ENCODE measurements at regions not wholly inside any gene's neighbourhood (a gene's known extent, or its start where the extent isn't known, plus 50 kb on each side); places are given as distances from the start of the nearest gene placed in this dataset.

DNA sequence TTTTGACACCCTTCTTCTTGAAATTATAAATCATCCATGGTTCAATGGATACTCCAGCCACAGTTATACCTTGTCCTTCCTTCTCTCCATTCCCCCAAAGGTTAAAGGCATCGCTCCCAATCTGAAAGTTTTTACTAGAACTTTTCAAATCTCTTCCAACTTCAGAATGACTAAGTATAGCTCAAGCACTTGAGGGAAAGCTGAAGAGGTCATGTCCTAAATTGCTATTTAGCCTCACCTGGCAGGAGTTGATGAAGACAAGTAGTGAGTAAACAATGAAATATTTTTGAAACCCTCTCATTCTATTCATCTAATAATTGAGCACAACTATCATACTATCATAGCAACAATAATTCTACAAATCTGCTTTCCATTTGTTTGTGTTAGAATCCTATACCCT is 167.8 kb downstream of the HNMT start:
- H3K36me3 ChIP-seq (ENCODE audit: control insufficient read depth, insufficient read depth, low read length) = no peaks in the 10 kb centered on the region
- no peak for DNase-seq (ENCODE audit: low read depth)
- no peaks in the 10 kb centered on the region for H3K27me3 ChIP-seq (ENCODE audit: control insufficient read depth, insufficient read depth, low read length)
- no peak overlapping the region for H3K4me3 ChIP-seq (ENCODE audit: low read depth, low read length)
- TF ChIP-seq CTCF (IDR thresholded peaks at IDR 0.05; ENCODE audit: insufficient read depth, low read length, poor library complexity, severe bottlenecking) = no peak

DNA sequence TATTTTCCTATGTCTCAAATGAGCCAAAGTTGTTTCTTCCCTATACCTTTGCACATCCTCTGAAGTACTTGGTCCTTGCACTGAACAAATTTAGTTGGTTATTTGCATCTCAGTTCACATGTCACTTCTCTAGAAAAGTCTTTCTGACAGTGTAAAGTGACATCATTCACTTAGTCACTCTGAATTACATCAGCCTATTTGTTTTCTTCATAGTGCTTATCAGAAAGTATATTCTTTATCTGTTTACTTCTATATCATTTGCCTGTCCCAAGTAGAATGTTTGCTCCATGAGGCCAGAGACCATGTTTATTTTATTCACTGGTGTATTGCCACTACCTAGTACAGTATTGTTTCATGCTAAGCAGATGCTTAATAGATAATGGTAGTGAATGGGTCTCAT is 173.7 kb downstream of the HNMT start:
- no peak overlapping the region for H3K4me3 ChIP-seq (ENCODE audit: low read depth, low read length)
- no peaks in the 10 kb centered on the region for H3K27me3 ChIP-seq (ENCODE audit: control insufficient read depth, insufficient read depth, low read length)
- H3K36me3 ChIP-seq (ENCODE audit: control insufficient read depth, insufficient read depth, low read length) = no peaks in the 10 kb centered on the region
- no peak for DNase-seq (ENCODE audit: low read depth)
- no peak for TF ChIP-seq CTCF (IDR thresholded peaks at IDR 0.05; ENCODE audit: insufficient read depth, low read length, poor library complexity, severe bottlenecking)

GRCh38 chr2:138147796-138148195 is 183.5 kb downstream of the HNMT start:
- H3K36me3 ChIP-seq (ENCODE audit: control insufficient read depth, insufficient read depth, low read length) = no peaks in the 10 kb centered on the region
- TF ChIP-seq CTCF (IDR thresholded peaks at IDR 0.05; ENCODE audit: insufficient read depth, low read length, poor library complexity, severe bottlenecking) = no peak
- H3K4me3 ChIP-seq (ENCODE audit: low read depth, low read length) = no peak overlapping the region
- DNase-seq (ENCODE audit: low read depth) = no peak
- no peaks in the 10 kb centered on the region for H3K27me3 ChIP-seq (ENCODE audit: control insufficient read depth, insufficient read depth, low read length)

DNA sequence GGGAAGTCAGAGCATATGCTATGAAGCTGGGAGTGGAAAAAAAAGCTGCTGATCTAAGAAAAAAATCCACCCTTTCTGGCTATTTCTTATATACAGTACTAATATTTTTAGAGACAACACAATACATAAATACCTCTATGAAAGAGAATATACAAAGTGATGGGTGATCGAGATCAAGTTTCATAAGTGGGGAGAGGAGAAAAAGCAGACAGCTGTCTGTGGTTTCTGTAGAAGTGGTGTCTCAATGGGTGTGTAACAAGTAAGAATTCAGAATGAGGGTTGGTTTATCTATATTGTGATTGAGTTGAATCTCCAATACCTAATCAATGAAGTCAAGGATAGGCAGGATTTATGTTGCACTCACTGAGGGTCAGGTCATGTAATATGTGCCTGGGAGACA is 191.0 kb downstream of the HNMT start:
- Histone ChIP-seq H3K36me3 (ENCODE audit: control insufficient read depth, insufficient read depth, low read length) (no peaks in the 10 kb centered on the region), H3K4me3 (ENCODE audit: low read depth, low read length) (no peak overlapping the region), H3K27me3 (ENCODE audit: control insufficient read depth, insufficient read depth, low read length) (no peaks in the 10 kb centered on the region)
- DNase-seq (ENCODE audit: low read depth) = no peak
- no peak for TF ChIP-seq CTCF (IDR thresholded peaks at IDR 0.05; ENCODE audit: insufficient read depth, low read length, poor library complexity, severe bottlenecking)

GRCh38 chr2:138157372-138157771 is 193.1 kb downstream of the HNMT start:
- no peaks in the 10 kb centered on the region for H3K36me3 ChIP-seq (ENCODE audit: control insufficient read depth, insufficient read depth, low read length)
- no peak for TF ChIP-seq CTCF (IDR thresholded peaks at IDR 0.05; ENCODE audit: insufficient read depth, low read length, poor library complexity, severe bottlenecking)
- no peak overlapping the region for H3K4me3 ChIP-seq (ENCODE audit: low read depth, low read length)

GRCh38 chr2:138170485-138170884 is 206.2 kb downstream of the HNMT start:
- no peaks in the 10 kb centered on the region for H3K27me3 ChIP-seq (ENCODE audit: control insufficient read depth, insufficient read depth, low read length)
- no peaks in the 10 kb centered on the region for H3K36me3 ChIP-seq (ENCODE audit: control insufficient read depth, insufficient read depth, low read length)
- no peak overlapping the region for H3K4me3 ChIP-seq (ENCODE audit: low read depth, low read length)
- no peak for DNase-seq (ENCODE audit: low read depth)
- no peak for TF ChIP-seq CTCF (IDR thresholded peaks at IDR 0.05; ENCODE audit: insufficient read depth, low read length, poor library complexity, severe bottlenecking)

More at GRCh38 chr2:138157372-138157771, 193.1 kb downstream of the HNMT start:
- H3K27me3 ChIP-seq (ENCODE audit: control insufficient read depth, insufficient read depth, low read length) = no peaks in the 10 kb centered on the region
- no peak for DNase-seq (ENCODE audit: low read depth)
